Activated B cell treated with CpG ODN at 0.5 μM for 24 hours (primary cell): ENCODE measurements at regions not wholly inside any gene's neighbourhood (a gene's known extent, or its start where the extent isn't known, plus 50 kb on each side); places are given as distances from the start of the nearest gene placed in this dataset.

Experiments
- ATAC-seq: fragments of 200-7000 bp; cut with Tn5 transposase; one replicate; pipeline ENCODE4 v1.10.0; 2021; ENCODE audit warnings: low read depth, mild to moderate bottlenecking, moderate library complexity
- CTCF ChIA-PET: fragments of 350-600 bp; sonication (Branson Sonifier 250); formaldehyde crosslinking; loops from one replicate; lab custom pipeline; 2021; ENCODE audit warnings: antibody characterized with exemption; lab: Charles Lee
- POLR2A ChIA-PET: fragments of 350-600 bp; sonication (Branson Sonifier 250); formaldehyde crosslinking; loops from one replicate; lab custom pipeline; 2021; ENCODE audit warnings: antibody characterized with exemption; lab: Charles Lee
- DNase-seq: peaks from one replicate; pipeline ENCODE4 v3.0.0; 2022
- H3K27ac Mint-ChIP-seq: one replicate; pipeline ENCODE4 v1.8.0; 2020; ENCODE audit warnings: mixed read lengths
- H3K27me3 Mint-ChIP-seq: one replicate; pipeline ENCODE4 v1.8.0; 2021; ENCODE audit warnings: mixed read lengths
- H3K36me3 Mint-ChIP-seq: one replicate; pipeline ENCODE4 v1.8.0; 2021; ENCODE audit warnings: low read depth, mixed read lengths
- H3K4me1 Mint-ChIP-seq: one replicate; pipeline ENCODE4 v1.8.0; 2021; ENCODE audit warnings: mixed read lengths
- H3K4me3 Mint-ChIP-seq: one replicate; pipeline ENCODE4 v1.8.0; 2020; ENCODE audit warnings: mild to moderate bottlenecking, mixed read lengths
- H3K9me3 Mint-ChIP-seq: one replicate; pipeline ENCODE4 v1.8.0; 2020; ENCODE audit warnings: mixed read lengths
- intact Hi-C: fragments of 100-400 bp; cut with micrococcal nuclease; formaldehyde crosslinking; loops from one replicate; pipeline ENCODE4 v1.15.1; 2024
- TF ChIP-seq, protein P1 (sequence below): fragments of 200-600 bp; IDR thresholded peaks from one replicate; pipeline ENCODE4 v1.8.0; 2022; ENCODE audit warnings: antibody characterized with exemption, mild to moderate bottlenecking

DNA sequence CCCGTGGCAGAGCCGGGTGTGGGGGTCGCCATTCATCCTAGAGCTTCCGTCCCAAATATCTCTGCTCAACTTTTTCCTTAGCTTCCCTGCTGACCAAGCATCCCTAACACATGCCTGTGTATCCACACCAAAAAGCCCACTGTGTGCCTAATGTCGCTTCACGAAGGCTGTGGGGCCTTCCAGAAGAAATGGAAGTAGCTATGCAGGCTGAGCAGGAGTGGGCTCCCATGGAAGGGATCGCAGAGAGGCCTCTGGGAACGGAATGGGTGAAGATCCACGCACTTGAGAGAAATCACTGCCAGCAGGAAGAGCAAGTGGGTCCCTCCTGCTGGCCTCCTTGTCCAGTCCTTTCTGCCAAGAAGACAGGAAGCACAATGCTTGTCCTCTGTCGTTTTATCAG is 136.0 kb downstream of the SOX1 start:
- DNase-seq (no peak), ATAC-seq (no peak)
- intact Hi-C loops: no loop called here
- no peaks in the 10 kb centered on the region for H3K4me1 Mint-ChIP-seq
- ChIA-PET POLR2A (no interaction called here), CTCF (no interaction called here)
- no peaks in the 10 kb centered on the region for H3K36me3 Mint-ChIP-seq
- no peak overlapping the region for H3K27ac Mint-ChIP-seq
- TF ChIP-seq, protein P1, sequence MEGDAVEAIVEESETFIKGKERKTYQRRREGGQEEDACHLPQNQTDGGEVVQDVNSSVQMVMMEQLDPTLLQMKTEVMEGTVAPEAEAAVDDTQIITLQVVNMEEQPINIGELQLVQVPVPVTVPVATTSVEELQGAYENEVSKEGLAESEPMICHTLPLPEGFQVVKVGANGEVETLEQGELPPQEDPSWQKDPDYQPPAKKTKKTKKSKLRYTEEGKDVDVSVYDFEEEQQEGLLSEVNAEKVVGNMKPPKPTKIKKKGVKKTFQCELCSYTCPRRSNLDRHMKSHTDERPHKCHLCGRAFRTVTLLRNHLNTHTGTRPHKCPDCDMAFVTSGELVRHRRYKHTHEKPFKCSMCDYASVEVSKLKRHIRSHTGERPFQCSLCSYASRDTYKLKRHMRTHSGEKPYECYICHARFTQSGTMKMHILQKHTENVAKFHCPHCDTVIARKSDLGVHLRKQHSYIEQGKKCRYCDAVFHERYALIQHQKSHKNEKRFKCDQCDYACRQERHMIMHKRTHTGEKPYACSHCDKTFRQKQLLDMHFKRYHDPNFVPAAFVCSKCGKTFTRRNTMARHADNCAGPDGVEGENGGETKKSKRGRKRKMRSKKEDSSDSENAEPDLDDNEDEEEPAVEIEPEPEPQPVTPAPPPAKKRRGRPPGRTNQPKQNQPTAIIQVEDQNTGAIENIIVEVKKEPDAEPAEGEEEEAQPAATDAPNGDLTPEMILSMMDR: no peak
- no peak overlapping the region for H3K4me3 Mint-ChIP-seq
- peaks cover 37% of the 10 kb centered on the region for H3K27me3 Mint-ChIP-seq
- no peaks in the 10 kb centered on the region for H3K9me3 Mint-ChIP-seq

DNA sequence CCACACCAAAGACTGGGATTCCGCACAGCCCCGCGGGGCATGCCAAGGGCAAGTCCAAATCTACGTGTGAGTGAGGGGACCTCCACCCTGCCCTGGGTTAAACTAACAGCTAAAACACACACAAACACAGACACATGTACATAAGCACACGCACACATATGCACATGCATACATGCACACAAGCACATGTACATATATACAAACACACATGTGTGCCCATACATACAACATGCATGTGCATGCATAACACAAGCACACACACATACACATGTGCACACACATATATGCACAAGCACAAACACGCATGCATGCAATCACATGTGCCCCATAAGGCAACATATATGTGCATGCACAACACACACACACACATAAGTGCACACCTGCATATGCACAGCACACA is 136.7 kb downstream of the SOX1 start:
- Mint-ChIP-seq H3K4me3 (no peak overlapping the region), H3K27ac (no peak overlapping the region), H3K4me1 (no peaks in the 10 kb centered on the region), H3K27me3 (peaks cover 43% of the 10 kb centered on the region), H3K9me3 (no peaks in the 10 kb centered on the region), H3K36me3 (no peaks in the 10 kb centered on the region)
- ATAC-seq: no peak
- TF ChIP-seq, protein P1: no peak
- DNase-seq: no peak
- ChIA-PET CTCF (no interaction called here), POLR2A (no interaction called here)
- intact Hi-C loops: no loop called here

DNA sequence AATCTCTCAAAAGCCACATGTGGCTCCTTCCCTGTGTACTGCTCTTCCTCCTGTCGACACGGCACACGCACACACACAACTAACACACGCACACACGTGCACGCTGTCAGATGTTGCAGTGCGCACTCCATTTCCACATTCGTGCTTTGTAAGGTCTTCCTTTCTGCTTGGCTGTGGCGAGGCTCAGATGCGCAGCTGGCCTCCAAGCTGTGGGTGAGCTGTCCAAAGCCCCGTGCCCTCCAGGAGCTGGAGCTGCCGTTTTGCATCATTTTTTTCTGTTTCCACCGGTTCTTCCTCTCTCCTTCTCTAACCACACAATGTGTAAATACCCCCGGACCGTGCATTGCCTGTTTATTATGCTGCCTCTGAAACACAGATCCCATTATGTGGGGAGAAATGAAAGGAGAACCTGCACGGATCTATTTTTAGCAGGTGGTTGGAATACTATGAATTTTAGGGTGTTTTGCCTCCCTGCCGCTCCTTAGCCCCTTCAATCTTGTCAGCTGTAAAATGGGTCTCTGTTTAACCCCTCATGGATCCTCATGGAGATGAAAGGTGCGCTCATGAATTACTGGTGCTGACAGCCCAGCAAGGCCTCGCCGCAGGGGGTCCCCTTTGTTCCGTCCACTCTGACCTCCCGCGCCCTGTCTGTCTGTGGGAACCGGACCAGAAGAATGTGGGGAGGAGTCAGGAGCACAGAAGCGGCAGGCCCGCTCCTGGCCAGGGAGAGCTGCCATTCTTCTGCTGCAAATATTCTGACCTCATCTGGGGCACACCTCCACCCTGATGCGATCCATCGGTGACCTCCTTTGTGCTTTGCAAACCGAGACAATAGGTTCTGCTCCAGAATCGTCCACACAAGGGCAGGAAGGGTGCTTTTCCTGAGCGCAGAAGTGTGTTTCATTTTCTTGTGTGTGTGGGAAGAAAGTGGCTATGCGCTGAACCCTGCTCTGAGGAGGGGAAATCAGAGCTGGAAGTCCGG is 137.7 kb downstream of the SOX1 start:
- TF ChIP-seq, protein P1: no peak
- Mint-ChIP-seq H3K27me3 (peaks cover 43% of the 10 kb centered on the region), H3K9me3 (no peaks in the 10 kb centered on the region), H3K27ac (no peak overlapping the region), H3K4me3 (no peak overlapping the region), H3K36me3 (no peaks in the 10 kb centered on the region), H3K4me1 (no peaks in the 10 kb centered on the region)
- no peak for ATAC-seq
- intact Hi-C loops: no loop called here
- ChIA-PET CTCF (no interaction called here), POLR2A (no interaction called here)
- DNase-seq: no peak

DNA sequence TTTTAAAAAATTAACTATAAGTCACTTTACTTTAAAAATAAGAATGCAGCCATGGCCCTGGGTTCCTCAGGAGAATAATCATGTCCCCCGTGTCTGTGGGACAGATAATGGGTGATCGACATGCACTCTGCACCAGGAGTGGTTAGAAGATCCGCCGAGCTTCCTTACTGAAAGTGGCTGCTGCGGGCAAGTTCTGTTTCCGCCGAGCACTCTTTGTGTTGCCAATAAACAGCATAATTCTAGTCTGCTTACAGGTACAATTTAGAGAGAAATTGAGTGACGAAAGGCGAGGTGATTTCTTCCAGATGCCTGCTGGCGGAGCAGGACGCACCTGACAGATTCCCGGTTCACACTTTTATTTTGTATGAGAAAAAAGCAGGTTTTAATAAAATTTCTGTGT is 139.0 kb downstream of the SOX1 start:
- TF ChIP-seq, protein P1: no peak
- ATAC-seq (no peak), DNase-seq (no peak)
- no peaks in the 10 kb centered on the region for H3K36me3 Mint-ChIP-seq
- no peak overlapping the region for H3K4me3 Mint-ChIP-seq
- CTCF ChIA-PET: interaction anchor here (0.7 kb wide), 1 partner anchor 100 kb away, joined by 3 read pairs; no protein-coding TSS in a partner anchor
- no peaks in the 10 kb centered on the region for H3K4me1 Mint-ChIP-seq
- H3K27me3 Mint-ChIP-seq: peaks cover 41% of the 10 kb centered on the region
- intact Hi-C loops: no loop called here
- POLR2A ChIA-PET: no interaction called here
- no peaks in the 10 kb centered on the region for H3K9me3 Mint-ChIP-seq
- no peak overlapping the region for H3K27ac Mint-ChIP-seq

DNA sequence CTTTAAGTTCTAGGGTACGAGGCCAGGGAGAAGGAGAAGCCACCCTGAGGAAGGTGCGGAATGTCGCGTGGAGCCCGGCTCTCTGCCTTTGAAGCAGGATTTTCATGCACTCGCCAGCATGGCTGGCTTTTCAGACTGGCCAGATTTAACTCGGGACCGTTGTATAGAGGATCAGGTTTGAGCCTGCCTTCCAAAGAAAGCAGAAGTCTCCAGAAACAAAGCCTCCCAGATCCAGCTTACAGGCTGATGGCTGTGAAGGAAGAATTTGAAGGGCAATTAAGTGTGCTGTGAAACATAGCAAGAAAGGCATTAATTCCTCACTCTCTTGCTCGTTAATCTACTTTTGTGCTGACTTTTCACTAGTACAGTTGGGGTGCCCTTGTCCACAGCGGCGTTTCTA is 140.2 kb downstream of the SOX1 start:
- H3K27ac Mint-ChIP-seq: no peak overlapping the region
- ChIA-PET CTCF (no interaction called here), POLR2A (no interaction called here)
- no peaks in the 10 kb centered on the region for H3K9me3 Mint-ChIP-seq
- no peak overlapping the region for H3K4me3 Mint-ChIP-seq
- H3K36me3 Mint-ChIP-seq: no peaks in the 10 kb centered on the region
- no peaks in the 10 kb centered on the region for H3K4me1 Mint-ChIP-seq
- intact Hi-C loops: no loop called here
- TF ChIP-seq, protein P1: no peak
- peaks cover 40% of the 10 kb centered on the region for H3K27me3 Mint-ChIP-seq
- DNase-seq: no peak
- ATAC-seq: no peak
